GM10248 (cell line): ENCODE measurements at regions not wholly inside any gene's neighbourhood (a gene's known extent, or its start where the extent isn't known, plus 50 kb on each side); places are given as distances from the start of the nearest gene placed in this dataset.
"Not testable (repeated sequence)": the region's sequence is repeated elsewhere in the genome, so short reads cannot be mapped to it uniquely, and the experiment has no call there.

Source experiments
- CTCF ChIA-PET: fragments of 300-600 bp; sonication (Branson Sonifier 250); formaldehyde crosslinking; extraction: SDS; loops from one replicate; lab custom pipeline; 2021; ENCODE audit warnings: antibody characterized with exemption; lab: Yijun Ruan, JAX
- POLR2A ChIA-PET: fragments of 350-650 bp; sonication (Branson Sonifier 250); formaldehyde crosslinking; extraction: SDS; loops from one replicate; lab custom pipeline; 2020; ENCODE audit warnings: antibody characterized with exemption; lab: Yijun Ruan, JAX
- DNase-seq: peaks from one replicate; pipeline ENCODE4 v3.0.0; 2012; ENCODE audit errors: extremely low spot score
- TF ChIP-seq, protein P1 (sequence below): IDR thresholded peaks from 2 replicates; pipeline ENCODE4 v1.5.1; 2012; ENCODE audit warnings: mild to moderate bottlenecking, low read depth; ENCODE audit errors: extremely low read depth, missing control alignments, control extremely low read depth

GRCh38 chr6:92648364-92649086, 770.8 kb downstream of the EPHA7 start:
- no peak for DNase-seq
- CTCF ChIA-PET = interaction anchor here (1.2 kb wide), 1 partner anchor 17 kb away, joined by 4 read pairs; no protein-coding TSS in a partner anchor
- POLR2A ChIA-PET = no interaction called here
- TF ChIP-seq, protein P1, sequence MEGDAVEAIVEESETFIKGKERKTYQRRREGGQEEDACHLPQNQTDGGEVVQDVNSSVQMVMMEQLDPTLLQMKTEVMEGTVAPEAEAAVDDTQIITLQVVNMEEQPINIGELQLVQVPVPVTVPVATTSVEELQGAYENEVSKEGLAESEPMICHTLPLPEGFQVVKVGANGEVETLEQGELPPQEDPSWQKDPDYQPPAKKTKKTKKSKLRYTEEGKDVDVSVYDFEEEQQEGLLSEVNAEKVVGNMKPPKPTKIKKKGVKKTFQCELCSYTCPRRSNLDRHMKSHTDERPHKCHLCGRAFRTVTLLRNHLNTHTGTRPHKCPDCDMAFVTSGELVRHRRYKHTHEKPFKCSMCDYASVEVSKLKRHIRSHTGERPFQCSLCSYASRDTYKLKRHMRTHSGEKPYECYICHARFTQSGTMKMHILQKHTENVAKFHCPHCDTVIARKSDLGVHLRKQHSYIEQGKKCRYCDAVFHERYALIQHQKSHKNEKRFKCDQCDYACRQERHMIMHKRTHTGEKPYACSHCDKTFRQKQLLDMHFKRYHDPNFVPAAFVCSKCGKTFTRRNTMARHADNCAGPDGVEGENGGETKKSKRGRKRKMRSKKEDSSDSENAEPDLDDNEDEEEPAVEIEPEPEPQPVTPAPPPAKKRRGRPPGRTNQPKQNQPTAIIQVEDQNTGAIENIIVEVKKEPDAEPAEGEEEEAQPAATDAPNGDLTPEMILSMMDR = no peak

GRCh38 chr6:92647630-92648029, 771.7 kb downstream of the EPHA7 start:
- POLR2A ChIA-PET = no interaction called here
- CTCF ChIA-PET = no interaction called here

DNA sequence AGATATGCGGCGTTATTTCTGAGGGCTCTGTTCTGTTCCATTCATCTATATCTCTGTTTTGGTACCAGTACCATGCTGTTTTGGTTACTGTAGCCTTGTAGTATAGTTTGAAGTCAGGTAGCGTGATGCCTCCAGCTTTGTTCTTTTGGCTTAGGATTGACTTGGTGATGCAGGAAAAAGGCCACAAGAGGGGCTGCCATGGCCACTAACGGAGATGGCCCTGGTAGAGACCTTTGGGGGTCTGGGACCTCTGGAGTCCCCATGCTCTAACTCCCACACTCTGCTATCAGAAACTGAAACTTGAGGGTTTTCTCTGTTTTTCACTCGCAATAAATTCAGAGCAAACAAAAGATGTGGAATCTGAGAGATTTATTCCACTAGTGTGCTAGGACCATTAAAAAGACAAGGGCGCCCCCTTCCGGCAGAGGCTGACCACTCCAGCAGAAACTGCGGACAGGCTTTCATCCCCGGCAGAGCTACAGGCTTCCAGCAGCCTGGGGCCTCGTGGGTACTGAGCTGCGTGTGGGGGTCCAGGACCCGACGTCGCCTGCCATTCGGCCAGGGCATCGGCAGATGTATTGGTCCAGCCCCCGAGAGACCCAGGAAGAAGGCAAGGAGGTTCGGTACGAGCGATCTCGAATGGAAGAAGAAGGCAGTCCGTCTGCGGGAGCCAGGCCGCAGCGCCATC, 775.1 kb downstream of the EPHA7 start:
- TF ChIP-seq, protein P1 = peak; percentile 41
- POLR2A ChIA-PET = not testable (repeated sequence)
- CTCF ChIA-PET = interaction anchor here (0.6 to 1.8 kb wide), 2 partner anchors 1363 to 1563 kb away, joined by 3 to 6 read pairs; no protein-coding TSS in a partner anchor
- DNase-seq = peak; percentile 15

More at GRCh38 chr6:92647630-92648029, 771.7 kb downstream of the EPHA7 start:
- DNase-seq = no peak
- TF ChIP-seq, protein P1 = no peak

GRCh38 chr6:92635553-92636153, 783.7 kb downstream of the EPHA7 start:
- TF ChIP-seq, protein P1 = no peak
- DNase-seq = no peak
- ChIA-PET CTCF (no interaction called here), POLR2A (no interaction called here)

GRCh38 chr6:92634561-92634960, 784.8 kb downstream of the EPHA7 start:
- POLR2A ChIA-PET = no interaction called here
- no peak for DNase-seq
- CTCF ChIA-PET = no interaction called here
- TF ChIP-seq, protein P1 = no peak

GRCh38 chr6:92623431-92623830, 795.9 kb downstream of the EPHA7 start:
- no peak for DNase-seq
- ChIA-PET CTCF (no interaction called here), POLR2A (no interaction called here)
- TF ChIP-seq, protein P1 = no peak
